ENCODE measurements at regions not wholly inside any gene's neighbourhood (a gene's known extent, or its start where the extent isn't known, plus 50 kb on each side); places are given as distances from the start of the nearest gene placed in this dataset.

DNA sequence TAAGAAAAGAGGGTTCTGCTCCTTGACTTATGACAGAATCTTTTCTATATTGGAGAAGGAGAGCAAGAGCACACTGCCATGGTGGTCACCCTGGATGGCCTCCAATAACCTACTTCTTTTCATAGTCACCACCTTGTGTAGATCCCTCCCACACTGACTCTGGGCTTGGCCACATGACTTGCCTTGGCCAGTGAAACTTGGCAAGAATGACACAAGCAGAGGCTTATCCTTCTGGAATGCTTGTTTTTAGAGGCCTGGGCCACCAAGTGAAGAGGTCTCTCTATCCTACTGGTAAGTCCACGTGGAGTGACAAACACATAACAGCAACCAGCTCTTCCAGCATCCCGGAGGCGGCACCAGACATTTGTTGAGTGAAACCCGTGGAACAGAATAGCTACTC, 349.4 kb upstream of the JARID2 start:
- TF ChIP-seq, protein P1, sequence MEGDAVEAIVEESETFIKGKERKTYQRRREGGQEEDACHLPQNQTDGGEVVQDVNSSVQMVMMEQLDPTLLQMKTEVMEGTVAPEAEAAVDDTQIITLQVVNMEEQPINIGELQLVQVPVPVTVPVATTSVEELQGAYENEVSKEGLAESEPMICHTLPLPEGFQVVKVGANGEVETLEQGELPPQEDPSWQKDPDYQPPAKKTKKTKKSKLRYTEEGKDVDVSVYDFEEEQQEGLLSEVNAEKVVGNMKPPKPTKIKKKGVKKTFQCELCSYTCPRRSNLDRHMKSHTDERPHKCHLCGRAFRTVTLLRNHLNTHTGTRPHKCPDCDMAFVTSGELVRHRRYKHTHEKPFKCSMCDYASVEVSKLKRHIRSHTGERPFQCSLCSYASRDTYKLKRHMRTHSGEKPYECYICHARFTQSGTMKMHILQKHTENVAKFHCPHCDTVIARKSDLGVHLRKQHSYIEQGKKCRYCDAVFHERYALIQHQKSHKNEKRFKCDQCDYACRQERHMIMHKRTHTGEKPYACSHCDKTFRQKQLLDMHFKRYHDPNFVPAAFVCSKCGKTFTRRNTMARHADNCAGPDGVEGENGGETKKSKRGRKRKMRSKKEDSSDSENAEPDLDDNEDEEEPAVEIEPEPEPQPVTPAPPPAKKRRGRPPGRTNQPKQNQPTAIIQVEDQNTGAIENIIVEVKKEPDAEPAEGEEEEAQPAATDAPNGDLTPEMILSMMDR (IDR thresholded peaks at IDR 0.05): no peak
- TF ChIP-seq, protein P2, sequence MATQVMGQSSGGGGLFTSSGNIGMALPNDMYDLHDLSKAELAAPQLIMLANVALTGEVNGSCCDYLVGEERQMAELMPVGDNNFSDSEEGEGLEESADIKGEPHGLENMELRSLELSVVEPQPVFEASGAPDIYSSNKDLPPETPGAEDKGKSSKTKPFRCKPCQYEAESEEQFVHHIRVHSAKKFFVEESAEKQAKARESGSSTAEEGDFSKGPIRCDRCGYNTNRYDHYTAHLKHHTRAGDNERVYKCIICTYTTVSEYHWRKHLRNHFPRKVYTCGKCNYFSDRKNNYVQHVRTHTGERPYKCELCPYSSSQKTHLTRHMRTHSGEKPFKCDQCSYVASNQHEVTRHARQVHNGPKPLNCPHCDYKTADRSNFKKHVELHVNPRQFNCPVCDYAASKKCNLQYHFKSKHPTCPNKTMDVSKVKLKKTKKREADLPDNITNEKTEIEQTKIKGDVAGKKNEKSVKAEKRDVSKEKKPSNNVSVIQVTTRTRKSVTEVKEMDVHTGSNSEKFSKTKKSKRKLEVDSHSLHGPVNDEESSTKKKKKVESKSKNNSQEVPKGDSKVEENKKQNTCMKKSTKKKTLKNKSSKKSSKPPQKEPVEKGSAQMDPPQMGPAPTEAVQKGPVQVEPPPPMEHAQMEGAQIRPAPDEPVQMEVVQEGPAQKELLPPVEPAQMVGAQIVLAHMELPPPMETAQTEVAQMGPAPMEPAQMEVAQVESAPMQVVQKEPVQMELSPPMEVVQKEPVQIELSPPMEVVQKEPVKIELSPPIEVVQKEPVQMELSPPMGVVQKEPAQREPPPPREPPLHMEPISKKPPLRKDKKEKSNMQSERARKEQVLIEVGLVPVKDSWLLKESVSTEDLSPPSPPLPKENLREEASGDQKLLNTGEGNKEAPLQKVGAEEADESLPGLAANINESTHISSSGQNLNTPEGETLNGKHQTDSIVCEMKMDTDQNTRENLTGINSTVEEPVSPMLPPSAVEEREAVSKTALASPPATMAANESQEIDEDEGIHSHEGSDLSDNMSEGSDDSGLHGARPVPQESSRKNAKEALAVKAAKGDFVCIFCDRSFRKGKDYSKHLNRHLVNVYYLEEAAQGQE (IDR thresholded peaks at IDR 0.05; ENCODE audit: insufficient read depth in 1 of 2, low read depth in 2 of 2, low read length in 1 of 2): no peak
